KOPT-K1 (cell line): ENCODE measurements at regions not wholly inside any gene's neighbourhood (a gene's known extent, or its start where the extent isn't known, plus 50 kb on each side); places are given as distances from the start of the nearest gene placed in this dataset.

Experiments
- H3K27ac ChIP-seq: fragments of 200-600 bp; sonication (generic); 2 replicates; pipeline ENCODE4 v1.5.1; 2016; ENCODE audit warnings: antibody characterized with exemption, mild to moderate bottlenecking, low read depth, low read length; ENCODE audit not compliant: poor library complexity, severe bottlenecking
- H3K36me3 ChIP-seq: fragments of 200-600 bp; sonication (generic); 2 replicates; pipeline ENCODE4 v1.5.1; 2017; ENCODE audit warnings: antibody characterized with exemption, mild to moderate bottlenecking, low read length, moderate library complexity; ENCODE audit not compliant: insufficient read depth
- H3K9me3 ChIP-seq: fragments of 200-600 bp; sonication (generic); 2 replicates; pipeline ENCODE4 v1.5.1; 2017; ENCODE audit warnings: antibody characterized with exemption, low read length, mild to moderate bottlenecking; ENCODE audit not compliant: insufficient read depth, poor library complexity, severe bottlenecking

DNA sequence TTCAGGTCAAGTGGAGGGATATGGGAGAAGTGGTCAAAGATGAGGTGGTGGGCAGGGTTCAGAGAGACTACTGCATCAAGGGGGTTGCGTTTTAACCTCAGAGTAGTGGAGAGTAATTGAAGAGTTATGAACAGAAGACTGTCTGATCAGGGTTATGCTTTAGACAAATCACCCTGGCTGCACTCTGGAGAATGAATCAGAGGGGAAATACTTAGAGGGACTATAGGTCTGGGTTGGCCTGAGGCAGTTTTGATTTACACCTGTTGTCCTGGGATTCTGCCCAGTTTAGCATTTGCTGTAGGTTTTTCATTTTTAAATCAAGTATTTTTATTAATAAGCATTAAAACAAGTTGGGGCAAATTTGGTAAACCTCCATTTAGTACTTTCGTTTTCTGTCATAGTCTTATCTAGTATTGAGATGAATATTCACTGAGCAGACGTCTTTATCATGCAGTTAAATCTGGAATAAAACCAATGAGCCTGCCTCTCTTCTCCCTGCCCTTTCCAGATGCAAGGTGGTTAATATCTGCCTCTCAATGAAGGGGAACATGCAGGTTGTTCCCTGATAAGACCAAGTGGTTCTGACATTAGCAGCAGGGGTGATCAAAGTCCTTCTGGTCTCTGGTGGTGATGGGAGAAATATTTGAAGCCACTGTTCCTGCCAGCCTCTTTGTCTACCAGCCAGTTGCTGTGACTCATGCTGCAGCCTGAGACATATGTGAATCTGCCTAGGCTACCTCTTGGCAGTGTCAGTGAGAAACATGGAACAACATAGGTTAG is 116.0 kb upstream of the RPS6KA3 start:
- Histone ChIP-seq H3K36me3 (no peaks in the 10 kb centered on the region), H3K9me3 (no peaks in the 10 kb centered on the region), H3K27ac (peak overlapping the region; percentile 53)

DNA sequence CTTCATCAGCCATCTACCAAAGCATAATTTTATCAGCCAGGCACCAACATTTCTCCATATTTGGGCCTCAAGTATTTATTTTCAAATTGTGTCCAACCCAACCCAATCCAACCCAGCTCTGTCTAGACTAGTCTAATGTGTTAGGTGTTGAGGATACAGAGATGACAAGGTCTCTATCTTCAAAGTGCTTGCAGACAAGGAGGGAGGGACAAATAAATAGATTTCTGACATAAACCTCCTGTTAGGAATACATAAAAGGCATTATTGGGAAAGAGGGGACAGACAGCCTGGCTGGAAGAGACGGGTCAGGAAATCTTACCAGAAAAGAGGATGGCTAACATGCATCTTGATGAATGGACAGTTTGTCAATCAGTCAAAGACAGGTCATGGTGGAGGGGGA is 115.4 kb upstream of the RPS6KA3 start:
- Histone ChIP-seq H3K36me3 (no peaks in the 10 kb centered on the region), H3K27ac (peak overlapping the region; percentile 53), H3K9me3 (no peaks in the 10 kb centered on the region)

DNA sequence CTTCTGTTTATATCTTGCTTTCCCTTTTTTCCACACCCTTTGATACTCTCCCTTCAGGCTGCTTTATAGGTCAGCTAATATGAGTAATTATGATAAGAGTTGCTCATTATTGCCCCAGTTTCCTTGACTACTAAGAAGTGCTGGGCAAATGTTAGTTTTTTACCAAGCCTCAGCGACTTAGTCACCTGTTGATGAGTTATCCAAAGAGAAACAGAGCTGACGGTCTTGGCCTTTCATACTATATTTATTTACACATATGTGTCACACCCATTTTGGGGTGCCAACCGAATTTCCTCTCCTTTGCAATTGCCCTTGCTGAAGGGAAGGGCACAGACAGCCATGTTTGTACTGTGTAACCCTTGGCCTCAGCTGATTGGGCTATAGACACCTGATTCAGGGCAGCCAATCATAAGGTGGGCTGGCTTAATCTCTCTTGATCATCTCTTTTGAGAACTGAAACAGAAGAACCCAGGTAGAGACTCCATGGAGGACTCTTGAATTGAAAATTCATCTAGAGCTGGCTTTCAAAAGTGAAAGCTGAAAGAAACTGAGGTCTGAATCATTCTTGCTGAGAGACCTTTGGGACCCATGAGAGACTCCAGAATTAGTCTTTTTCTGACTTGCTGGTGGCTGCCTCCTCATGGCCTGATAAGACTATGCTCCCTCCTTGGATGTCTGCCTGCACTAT is 111.7 kb upstream of the RPS6KA3 start:
- Histone ChIP-seq H3K36me3 (no peaks in the 10 kb centered on the region), H3K9me3 (no peaks in the 10 kb centered on the region), H3K27ac (no peak overlapping the region)

DNA sequence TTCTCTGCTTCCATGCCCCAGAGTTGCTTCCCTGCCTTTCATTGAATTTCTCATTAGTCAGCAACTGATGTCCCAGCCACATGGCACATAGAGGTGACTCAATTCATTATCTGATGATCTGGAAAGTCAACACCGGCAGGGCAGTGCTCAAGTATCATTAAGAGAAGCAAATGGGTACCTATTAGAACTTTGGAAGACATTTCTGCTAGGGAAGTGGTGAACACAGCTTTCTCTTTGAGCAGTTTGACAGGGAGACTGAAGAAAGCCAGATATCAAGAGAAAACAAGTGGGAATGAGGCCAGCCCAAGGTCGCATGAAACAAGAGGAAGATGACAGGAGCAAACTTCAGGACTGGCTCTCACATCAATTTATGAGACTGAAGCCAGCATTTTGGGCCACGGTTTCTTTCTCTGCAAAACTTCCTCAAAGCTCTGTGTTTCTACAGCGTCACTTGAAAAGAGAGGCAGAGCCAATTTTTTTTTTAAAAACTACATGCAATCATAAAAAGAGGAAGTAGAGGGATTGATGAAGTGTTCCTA is 108.3 kb upstream of the RPS6KA3 start:
- Histone ChIP-seq H3K36me3 (no peaks in the 10 kb centered on the region), H3K27ac (no peak overlapping the region), H3K9me3 (no peaks in the 10 kb centered on the region)

DNA sequence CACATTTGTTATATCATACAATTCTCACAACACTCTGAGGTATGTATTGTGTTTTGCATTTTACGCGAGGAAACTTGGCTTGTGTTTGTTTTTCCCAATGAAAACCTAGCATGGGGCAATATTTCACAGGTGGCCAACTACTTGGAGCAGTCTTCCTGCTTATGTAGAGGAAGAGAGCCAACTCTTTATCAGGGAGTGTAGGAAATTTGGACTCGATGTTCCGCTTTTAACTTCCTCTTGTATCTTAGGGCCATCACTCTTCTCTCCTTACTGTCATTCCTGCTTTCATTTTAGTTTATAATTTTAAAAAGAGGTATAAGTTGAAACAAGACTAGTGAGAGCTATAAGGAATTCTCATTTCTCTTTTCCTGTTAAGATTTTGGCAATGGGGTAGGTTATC is 107.7 kb upstream of the RPS6KA3 start:
- H3K36me3 ChIP-seq, result no peaks in the 10 kb centered on the region
- H3K9me3 ChIP-seq, result no peaks in the 10 kb centered on the region
- H3K27ac ChIP-seq, result no peak overlapping the region

DNA sequence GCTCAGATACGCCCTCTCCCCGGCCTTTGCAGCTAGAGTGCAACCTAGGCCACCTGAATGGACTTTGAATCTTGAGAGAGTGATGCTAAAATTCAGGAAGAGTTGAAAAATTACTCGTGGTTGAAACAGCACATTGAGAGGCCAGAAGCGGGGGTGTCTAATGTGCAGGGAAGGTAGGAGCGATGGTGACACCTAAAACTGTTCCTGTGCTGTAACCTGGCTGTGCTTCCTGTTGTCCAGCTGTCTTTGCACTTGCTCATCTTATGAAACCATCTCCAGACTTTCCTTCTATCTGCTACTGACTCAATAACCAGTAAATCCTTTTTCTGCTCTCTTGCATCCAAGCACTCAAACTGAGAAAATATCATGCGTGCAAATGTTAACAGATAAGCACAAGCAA is 106.4 kb upstream of the RPS6KA3 start:
- Histone ChIP-seq H3K36me3 (no peaks in the 10 kb centered on the region), H3K9me3 (no peaks in the 10 kb centered on the region), H3K27ac (no peak overlapping the region)

DNA sequence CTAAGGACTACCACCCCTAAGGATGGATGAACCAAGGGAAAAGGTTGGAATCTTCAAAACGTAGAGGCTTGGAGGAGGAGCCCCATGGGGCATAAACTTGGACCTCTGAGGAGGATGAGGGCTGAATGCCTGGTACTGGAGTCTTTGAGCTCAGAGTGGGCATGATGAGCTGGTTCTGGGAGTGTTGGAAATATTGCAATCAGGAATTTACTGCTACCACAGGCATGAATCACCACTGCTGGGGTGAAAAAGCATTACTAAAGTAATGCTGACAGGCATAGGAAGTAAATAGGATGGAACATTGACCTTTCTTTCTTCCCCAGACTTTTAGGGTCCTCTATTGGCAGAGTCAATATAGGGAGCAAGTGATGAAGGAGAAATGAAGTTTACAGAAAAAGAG is 105.8 kb upstream of the RPS6KA3 start:
- Histone ChIP-seq H3K36me3 (no peaks in the 10 kb centered on the region), H3K27ac (no peak overlapping the region)

DNA sequence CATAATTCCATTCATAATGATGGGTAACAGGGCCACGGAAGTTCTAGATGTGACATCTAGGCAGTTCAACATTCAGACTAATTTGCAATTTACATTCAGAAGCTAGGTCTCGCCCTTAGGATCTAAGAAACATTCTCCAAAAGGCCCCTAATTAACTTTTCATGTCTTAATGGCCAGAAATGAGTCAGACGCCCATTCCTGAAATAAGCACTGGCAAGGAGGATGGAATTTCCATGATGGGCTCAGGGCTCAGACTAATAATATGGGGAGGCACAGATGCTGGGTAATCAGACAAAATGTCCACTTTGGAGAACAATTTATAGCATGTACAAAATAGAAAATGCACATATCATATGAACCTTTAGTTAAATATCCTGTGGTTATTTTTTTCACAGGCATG is 102.8 kb upstream of the RPS6KA3 start:
- Histone ChIP-seq H3K9me3 (no peaks in the 10 kb centered on the region), H3K36me3 (no peaks in the 10 kb centered on the region)

More for the DNA sequence above, 105.8 kb upstream of the RPS6KA3 start:
- H3K9me3 ChIP-seq, result no peaks in the 10 kb centered on the region

DNA sequence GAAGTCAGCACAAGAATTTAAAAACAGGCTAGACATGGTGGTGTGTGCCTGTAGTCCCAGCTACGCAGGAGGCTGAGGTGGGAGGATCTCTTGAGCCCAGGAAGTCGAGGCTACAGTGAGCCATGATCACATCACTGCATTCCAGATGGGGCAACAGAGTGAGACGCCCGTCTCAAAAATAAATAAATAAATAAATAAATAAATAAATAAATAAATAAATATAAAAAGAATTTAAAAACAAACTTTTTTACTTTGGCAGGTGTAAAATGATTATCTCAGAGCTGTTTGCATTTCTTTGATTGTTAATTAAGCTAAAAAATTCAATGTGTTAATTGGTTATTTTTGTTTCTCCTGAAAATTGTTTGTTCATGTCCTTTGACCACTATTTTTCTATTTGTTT is 97.5 kb upstream of the RPS6KA3 start:
- Histone ChIP-seq H3K9me3 (no peaks in the 10 kb centered on the region), H3K27ac (no peak overlapping the region), H3K36me3 (no peaks in the 10 kb centered on the region)

More for the DNA sequence above, 102.8 kb upstream of the RPS6KA3 start:
- H3K27ac ChIP-seq, result no peak overlapping the region

DNA sequence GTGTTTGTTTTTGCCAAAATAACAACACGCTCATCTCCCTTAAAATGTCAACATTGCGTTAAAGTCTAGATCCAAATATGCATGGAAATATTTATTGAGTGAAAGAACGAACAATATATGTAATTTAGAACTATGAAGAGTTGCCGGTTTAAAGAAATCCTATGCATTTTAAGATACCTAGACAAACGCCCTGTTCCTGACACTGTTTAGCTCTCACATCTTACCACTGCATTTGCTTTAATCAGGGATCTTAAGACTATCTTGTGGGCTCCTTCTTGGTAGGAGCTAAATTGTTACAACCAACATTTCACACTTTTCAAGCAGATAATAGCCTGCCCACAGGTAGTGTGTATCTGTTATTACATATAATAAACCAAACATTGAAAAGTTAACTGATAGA is 96.6 kb upstream of the RPS6KA3 start:
- Histone ChIP-seq H3K9me3 (no peaks in the 10 kb centered on the region), H3K36me3 (no peaks in the 10 kb centered on the region), H3K27ac (no peak overlapping the region)

DNA sequence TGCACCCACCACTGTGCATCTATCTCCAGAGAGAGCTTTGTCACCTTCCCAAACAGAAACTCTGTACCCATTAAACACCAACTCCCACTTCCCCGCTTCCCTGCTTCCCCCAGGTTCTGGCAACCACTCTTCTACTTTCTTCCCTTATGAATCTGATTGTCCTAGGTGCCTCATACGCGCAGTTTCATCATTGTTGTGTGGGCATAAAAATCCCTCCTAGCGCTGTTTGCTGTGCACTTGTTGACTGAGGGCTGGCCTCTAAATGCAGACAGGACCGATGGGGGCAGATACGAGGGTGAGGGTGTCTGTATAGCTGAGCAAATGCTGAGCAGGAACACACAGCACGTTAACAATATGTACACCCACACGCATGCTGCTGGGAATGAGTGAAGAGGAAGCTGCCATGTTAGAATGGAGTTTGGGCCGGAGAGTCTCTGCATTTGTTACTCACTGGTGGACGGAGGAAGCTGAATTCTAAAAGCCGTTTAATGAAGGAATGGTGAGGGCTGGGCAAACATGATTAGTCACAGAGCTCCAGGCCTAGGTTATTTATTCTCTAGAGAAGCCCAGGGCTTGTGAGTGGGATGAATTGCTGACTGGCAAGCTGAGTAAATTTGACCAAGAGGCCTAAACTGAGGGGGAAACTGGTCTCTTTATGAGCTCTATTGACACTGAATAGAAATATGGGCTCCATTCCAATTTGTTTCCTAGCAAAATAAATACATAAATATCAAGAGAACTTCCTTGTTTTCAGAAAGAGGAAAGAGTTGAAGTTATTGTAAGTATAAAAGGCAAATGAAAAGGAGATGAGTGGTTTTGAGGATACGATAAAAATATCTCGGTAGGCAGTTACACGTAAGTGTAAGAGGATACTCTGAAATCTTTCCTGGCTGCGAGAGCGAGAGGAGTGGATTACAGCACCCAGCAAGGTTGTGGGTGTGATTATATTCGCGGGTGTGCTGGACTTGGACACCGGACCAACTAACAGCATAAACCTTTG is 95.9 kb upstream of the RPS6KA3 start:
- no peaks in the 10 kb centered on the region for H3K9me3 ChIP-seq
- H3K27ac ChIP-seq, result no peak overlapping the region
- H3K36me3 ChIP-seq, result no peaks in the 10 kb centered on the region

DNA sequence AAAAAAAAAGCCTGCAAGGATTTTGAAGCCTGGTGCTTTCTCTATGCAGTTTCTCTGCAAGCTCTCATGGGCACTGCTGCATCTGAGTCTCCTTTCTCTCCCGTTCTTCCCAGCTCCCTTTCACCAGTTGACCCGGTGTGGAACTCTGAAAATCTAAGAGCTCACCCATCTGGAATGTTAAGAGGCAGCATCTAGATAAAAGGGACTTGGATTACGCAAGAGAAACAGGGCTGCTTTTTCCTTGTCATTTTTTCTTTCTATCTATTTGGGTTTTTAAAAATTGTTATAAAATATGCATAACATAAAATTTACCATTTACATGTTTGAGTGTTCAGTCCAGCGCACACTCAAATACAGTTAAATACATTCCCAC is 95.2 kb upstream of the RPS6KA3 start:
- no peak overlapping the region for H3K27ac ChIP-seq
- H3K9me3 ChIP-seq, result no peaks in the 10 kb centered on the region
- no peaks in the 10 kb centered on the region for H3K36me3 ChIP-seq

DNA sequence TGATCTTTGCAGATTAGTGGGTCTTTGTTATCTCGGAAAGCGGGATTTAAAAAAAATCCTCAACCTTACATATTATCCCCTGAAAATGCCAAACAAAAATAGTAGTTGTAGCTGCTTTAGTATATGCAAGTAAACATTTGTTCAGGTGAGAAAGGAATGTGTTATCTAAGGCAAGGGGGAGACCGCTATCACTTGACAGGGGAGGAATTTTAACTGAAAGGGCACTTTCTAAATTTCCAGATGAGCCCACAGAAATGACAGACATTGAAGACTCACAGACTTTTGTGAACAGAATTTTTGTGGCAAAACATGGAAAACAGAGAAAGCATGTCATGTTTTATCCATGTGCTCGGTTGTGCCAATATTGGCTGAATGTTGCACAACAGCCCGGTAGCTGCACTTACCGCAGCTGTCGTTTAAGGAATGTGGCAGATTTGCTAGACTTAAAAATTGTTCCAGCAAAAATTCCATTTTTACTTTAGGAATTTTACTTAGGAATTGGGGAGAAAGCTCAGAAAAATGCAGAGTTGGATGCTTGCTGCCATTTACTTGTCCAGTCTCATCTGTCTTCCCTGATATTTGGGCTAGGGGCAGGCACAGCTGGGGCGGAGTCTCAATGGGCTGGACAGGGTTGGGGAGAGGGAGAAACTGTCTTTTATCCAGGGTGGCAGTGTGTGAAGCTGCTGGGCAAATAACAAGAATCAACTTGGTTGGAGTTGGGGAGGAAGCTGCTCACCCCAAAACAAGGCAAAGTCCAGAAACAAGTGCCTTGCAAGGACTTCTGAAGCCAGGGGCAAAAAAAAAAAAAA is 94.6 kb upstream of the RPS6KA3 start:
- H3K36me3 ChIP-seq, result no peaks in the 10 kb centered on the region
- no peak overlapping the region for H3K27ac ChIP-seq
- H3K9me3 ChIP-seq, result no peaks in the 10 kb centered on the region

DNA sequence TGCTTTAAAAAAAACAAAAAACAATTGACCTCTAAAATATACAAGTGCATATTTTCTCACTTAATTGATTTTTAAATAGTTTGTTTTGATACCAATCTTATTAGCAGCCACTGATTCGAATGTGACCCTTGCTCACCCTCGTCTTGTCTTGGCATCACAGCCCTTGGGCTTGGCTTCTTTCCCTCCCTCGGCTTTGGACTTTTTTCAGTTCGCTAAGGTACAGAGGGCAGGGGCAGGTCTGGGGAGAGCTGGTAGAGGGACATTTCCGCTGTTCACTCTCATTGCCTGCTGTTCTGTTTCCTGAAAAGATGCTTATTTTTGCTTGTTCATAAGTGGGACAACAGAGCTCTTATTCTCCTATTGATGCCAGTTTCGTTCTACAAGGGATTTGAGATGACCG is 88.5 kb upstream of the RPS6KA3 start:
- H3K27ac ChIP-seq, result no peak overlapping the region
- no peaks in the 10 kb centered on the region for H3K9me3 ChIP-seq

More for the DNA sequence above, 88.5 kb upstream of the RPS6KA3 start:
- no peaks in the 10 kb centered on the region for H3K36me3 ChIP-seq
